K562 (cell line): ENCODE measurements at regions not wholly inside any gene's neighbourhood (a gene's known extent, or its start where the extent isn't known, plus 50 kb on each side); places are given as distances from the start of the nearest gene placed in this dataset.

Experiments
- AFF1 ChIP-seq, 2 experiments: fragments of 450-650 bp; IDR thresholded peaks; 2 replicates each; pipeline ENCODE4 v1.6.1; 2018; ENCODE audit warnings: mild to moderate bottlenecking in 2 of 2, low read depth in 1 of 2; ENCODE audit not compliant: partially characterized antibody in 2 of 2
- CTCFL ChIP-seq: IDR thresholded peaks from 2 replicates; pipeline ENCODE4 v1.6.1; 2011; ENCODE audit warnings: borderline replicate concordance, low read depth, mild to moderate bottlenecking, moderate library complexity, low read length; ENCODE audit not compliant: insufficient read depth, poor library complexity, severe bottlenecking
- DEAF1 ChIP-seq: fragments of 450-650 bp; formaldehyde crosslinking; IDR thresholded peaks from 2 replicates; pipeline ENCODE4 v1.4.0; 2020; ENCODE audit warnings: mild to moderate bottlenecking, moderate library complexity
- EGR1 ChIP-seq: fragments of 450-650 bp; conservative IDR thresholded peaks from 2 replicates; pipeline ENCODE4 v1.6.1; 2017; ENCODE audit warnings: mild to moderate bottlenecking
- HMG20A ChIP-seq: fragments of 450-650 bp; formaldehyde crosslinking; conservative IDR thresholded peaks from 2 replicates; pipeline ENCODE4 v1.4.0; 2020; ENCODE audit warnings: mild to moderate bottlenecking, mixed read lengths
- HNRNPL ChIP-seq: fragments of 200-400 bp; formaldehyde crosslinking; IDR thresholded peaks from 2 replicates; pipeline ENCODE4 v1.6.1; 2017; ENCODE audit warnings: low read depth, mild to moderate bottlenecking, low read length
- JUND ChIP-seq, 2 experiments: IDR thresholded peaks; 2 replicates in 1 of 2; 3 replicates in 1 of 2; pipeline ENCODE4 v1.6.1; 2011; ENCODE audit warnings: borderline replicate concordance in 2 of 2, low read depth in 2 of 2, low read length in 2 of 2, improper control_type of control experiment in 1 of 2, missing biosample characterization in 1 of 2, missing genetic modification characterization in 1 of 2, missing genetic modification reagents in 1 of 2
- MAZ ChIP-seq, 2 experiments: fragments of 450-650 bp in 1 of 2; sonication (generic) in 1 of 2; formaldehyde crosslinking; IDR thresholded peaks in 1 of 2; conservative IDR thresholded peaks in 1 of 2; 2 replicates each; pipeline versions ENCODE4 v1.4.0 to v1.5.0; 2020; ENCODE audit warnings: mild to moderate bottlenecking in 1 of 2, missing genetic modification reagents in 1 of 2
- NRF1 ChIP-seq, 2 experiments: fragments of 450-650 bp; IDR thresholded peaks in 1 of 2; conservative IDR thresholded peaks in 1 of 2; 2 replicates each; pipeline ENCODE4 v1.6.1; 2014; ENCODE audit warnings: mild to moderate bottlenecking in 2 of 2
- RAD21 ChIP-seq, 2 experiments: fragments of 250-450 bp in 1 of 2; fragments of 450-650 bp in 1 of 2; sonication (Bioruptor Pico) in 1 of 2; formaldehyde crosslinking in 1 of 2; IDR thresholded peaks in 1 of 2; conservative IDR thresholded peaks in 1 of 2; 2 replicates each; pipeline versions ENCODE4 v1.4.0 to v1.8.0; 2020 to 2022; ENCODE audit warnings: mild to moderate bottlenecking in 2 of 2, moderate library complexity in 1 of 2
- RB1 ChIP-seq: fragments of 450-650 bp; IDR thresholded peaks from 2 replicates; pipeline ENCODE4 v1.6.1; 2017; ENCODE audit warnings: low read depth, mild to moderate bottlenecking
- SMC3 ChIP-seq: conservative IDR thresholded peaks from 2 replicates; pipeline ENCODE4 v1.6.1; 2011; ENCODE audit warnings: low read depth, low read length, improper control_type of control experiment; ENCODE audit not compliant: insufficient read depth
- VEZF1 ChIP-seq: fragments of 200-800 bp; sonication (Bioruptor generic); IDR thresholded peaks from 2 replicates; pipeline ENCODE4 v1.6.1; 2017; ENCODE audit warnings: missing genetic modification characterization, missing compliant biosample characterization
- ZNF395 ChIP-seq: fragments of 200-800 bp; sonication (Bioruptor generic); IDR thresholded peaks from 2 replicates; pipeline ENCODE4 v1.6.1; 2017; ENCODE audit warnings: missing genetic modification characterization, missing compliant biosample characterization

- TF ChIP-seq AFF1 (IDR thresholded peaks at IDR 0.05; ENCODE audit: low read depth in 1 of 2, partially characterized antibody in 2 of 2) (no peak), JUND (IDR thresholded peaks at IDR 0.05; ENCODE audit: borderline replicate concordance, low read depth, low read length) (no peak), JUND (tag; IDR thresholded peaks at IDR 0.05; ENCODE audit: borderline replicate concordance, low read depth, low read length) (peak; percentile 22; the same call in 1 of the 3 replicates), RAD21 (CRISPR knock-in tag; conservative IDR thresholded peaks at IDR 0.05 in 1 of 2, IDR thresholded peaks at IDR 0.05 in 1 of 2) (peak; percentile 76 to 93), EGR1 (no peak), VEZF1 (CRISPR knock-in tag) (peak; percentile 64), CTCFL (peak; percentile 10), MAZ (CRISPR knock-in tag; conservative IDR thresholded peaks at IDR 0.05 in 1 of 2, IDR thresholded peaks at IDR 0.05 in 1 of 2) (peak; percentile 48 to 93; a peak in 2 of 4 replicates), DEAF1 (CRISPR knock-in tag) (peak; percentile 47; the same call in 1 of the 2 replicates), RB1 (peak; percentile 88), NRF1 (conservative IDR thresholded peaks at IDR 0.05 in 1 of 2, IDR thresholded peaks at IDR 0.05 in 1 of 2) (no peak), SMC3 (peak; percentile 84), HMG20A (CRISPR knock-in tag) (no peak), ZNF395 (CRISPR knock-in tag) (no peak), HNRNPL (no peak)
These were observed 885.8 kb upstream of the TMEM132C start (continued) for GRCh38 chr12:127381043-127381668.
